HCT116 (cell line): ENCODE measurements at regions not wholly inside any gene's neighbourhood (a gene's known extent, or its start where the extent isn't known, plus 50 kb on each side); places are given as distances from the start of the nearest gene placed in this dataset.
"Not testable (repeated sequence)": the region's sequence is repeated elsewhere in the genome, so short reads cannot be mapped to it uniquely, and the experiment has no call there.

Experiments
- ATAC-seq: fragments of 200-7000 bp; cut with Tn5 transposase; 2 replicates; pipeline ENCODE4 v1.9.1; 2020; ENCODE audit warnings: mild to moderate bottlenecking, moderate library complexity
- BruUV-seq: library from RNA; stranded (reverse); fragments of 400-500 nt; replicated peaks from 2 replicates; lab custom pipeline; 2021; lab: Mats Ljungman, UMichigan
- CTCF ChIA-PET: fragments of 300-600 bp; sonication (Branson Sonifier 250); formaldehyde crosslinking; loops from one replicate; lab custom pipeline; 2021; ENCODE audit warnings: antibody characterized with exemption; lab: Charles Lee
- POLR2A ChIA-PET: fragments of 300-600, 350-600 bp; sonication (Branson Sonifier 250); formaldehyde crosslinking; loops from one replicate; lab custom pipeline; 2021; ENCODE audit warnings: antibody characterized with exemption; lab: Charles Lee
- RAD21 ChIA-PET, 2 experiments: fragments of 300-600 bp; sonication (Branson Sonifier 250); formaldehyde crosslinking; loops; one replicate each; lab custom pipeline; 2023; ENCODE audit warnings: low total read pairs in 2 of 2; ENCODE audit not compliant: uncharacterized antibody in 2 of 2, unreplicated experiment in 2 of 2, low non-redundant PET in 1 of 2; lab: Charles Lee
- DNase-seq: peaks from one replicate; pipeline ENCODE4 v3.0.0-alpha.2; 2010; ENCODE audit warnings: low read depth, low spot score
- H2AFZ ChIP-seq: fragments of 200-600 bp; shearing (Covaris generic), sonication (generic); 2 replicates; pipeline ENCODE4 v1.6.1; 2017; ENCODE audit warnings: low read depth, mixed run types, mixed read lengths, antibody characterized with exemption, low read length; ENCODE audit not compliant: poor library complexity, severe bottlenecking
- H3K27ac ChIP-seq: 2 replicates; pipeline ENCODE4 v1.5.1; 2012; ENCODE audit warnings: low read depth, low read length
- H3K27me3 ChIP-seq: fragments of 200-600 bp; sonication (generic); 2 replicates; pipeline ENCODE4 v1.6.1; 2016; ENCODE audit warnings: mixed run types, low read length, mixed read lengths; ENCODE audit not compliant: insufficient read depth
- H3K36me3 ChIP-seq, 2 experiments: fragments of 200-500 bp in 1 of 2; fragments of 200-600 bp in 1 of 2; sonication (Bioruptor generic) in 1 of 2; sonication (generic) in 1 of 2; 2 replicates each; pipeline versions ENCODE4 v1.5.1 to v1.6.1; 2014 to 2016; ENCODE audit warnings: low read length in 2 of 2, inconsistent platforms in 1 of 2, mixed read lengths in 1 of 2, mixed run types in 1 of 2; ENCODE audit not compliant: insufficient read depth in 2 of 2, control insufficient read depth in 1 of 2
- H3K4me1 ChIP-seq, 2 experiments: fragments of 200-600 bp in 1 of 2; sonication (generic) in 1 of 2; 2 replicates each; pipeline versions ENCODE4 v1.5.1 to v1.6.1; 2012 to 2017; ENCODE audit warnings: low read length in 2 of 2, inconsistent platforms in 1 of 2, mild to moderate bottlenecking in 1 of 2, mixed read lengths in 1 of 2, mixed run types in 1 of 2, moderate library complexity in 1 of 2; ENCODE audit not compliant: insufficient read depth in 2 of 2, control insufficient read depth in 1 of 2
- H3K4me2 ChIP-seq: fragments of 200-600 bp; sonication (generic); 2 replicates; pipeline ENCODE4 v1.6.1; 2017; ENCODE audit warnings: mixed run types, low read length, mixed read lengths
- H3K4me3 ChIP-seq, 2 experiments: fragments of 200-600 bp in 1 of 2; sonication (generic) in 1 of 2; replicated peaks in 1 of 2; 2 replicates each; pipeline ENCODE4 v1.5.1; 2011 to 2016; ENCODE audit warnings: low read length in 2 of 2, control low read depth in 1 of 2, low read depth in 1 of 2, mild to moderate bottlenecking in 1 of 2, mixed read lengths in 1 of 2, mixed run types in 1 of 2
- H3K79me2 ChIP-seq: fragments of 200-600 bp; sonication (generic); 2 replicates; pipeline ENCODE4 v1.6.1; 2017; ENCODE audit warnings: mild to moderate bottlenecking, mixed run types, low read length, moderate library complexity, mixed read lengths; ENCODE audit not compliant: insufficient read depth
- H3K9ac ChIP-seq: fragments of 200-600 bp; sonication (generic); 2 replicates; pipeline ENCODE4 v1.6.1; 2016; ENCODE audit warnings: low read length, mixed read lengths
- H3K9me2 ChIP-seq: fragments of 200-600 bp; sonication (generic), shearing (Covaris generic); 2 replicates; pipeline ENCODE4 v1.6.1; 2017; ENCODE audit warnings: mixed run types, mild to moderate bottlenecking, moderate library complexity; ENCODE audit not compliant: insufficient read depth
- H3K9me3 ChIP-seq, 2 experiments: fragments of 200-500 bp in 1 of 2; fragments of 200-600 bp in 1 of 2; sonication (Bioruptor generic) in 1 of 2; sonication (generic) in 1 of 2; 2 replicates each; pipeline ENCODE4 v1.6.1; 2014 to 2017; ENCODE audit warnings: low read length in 2 of 2, mixed read lengths in 2 of 2, inconsistent platforms in 1 of 2, low read depth in 1 of 2, mild to moderate bottlenecking in 1 of 2, mixed run types in 1 of 2, moderate library complexity in 1 of 2; ENCODE audit not compliant: control insufficient read depth in 1 of 2, insufficient read depth in 1 of 2
- H4K20me1 ChIP-seq: fragments of 200-600 bp; sonication (generic), shearing (Covaris generic); 2 replicates; pipeline ENCODE4 v1.6.1; 2017; ENCODE audit warnings: mixed run types, mild to moderate bottlenecking, moderate library complexity; ENCODE audit not compliant: insufficient read depth
- FOSL1 ChIP-seq: IDR thresholded peaks from 2 replicates; pipeline ENCODE4 v1.6.1; 2012; ENCODE audit warnings: low read depth
- ZBTB33 ChIP-seq: IDR thresholded peaks from 2 replicates; pipeline ENCODE4 v1.6.1; 2011; ENCODE audit warnings: mild to moderate bottlenecking, low read length, moderate library complexity; ENCODE audit not compliant: insufficient replicate concordance; ENCODE audit errors: extremely low read depth
- ZNF274 ChIP-seq: fragments of 200-500 bp; sonication (Bioruptor generic); IDR thresholded peaks from 2 replicates; pipeline ENCODE4 v1.6.1; 2014; ENCODE audit warnings: mild to moderate bottlenecking, low read depth, low read length, inconsistent platforms
- intact Hi-C: fragments of 100-400 bp; cut with micrococcal nuclease; formaldehyde crosslinking; loops from 2 replicates; pipeline ENCODE4 v1.10.0; 2022

GRCh38 chr7:153110606-153111005, 351.1 kb downstream of the ACTR3B start:
- ChIA-PET CTCF (no interaction called here), POLR2A (no interaction called here), RAD21 (no interaction called here)
- DNase-seq (no peak), ATAC-seq (no peak)
- intact Hi-C loops, result no loop called here
- no peak for TF ChIP-seq ZBTB33
- TF ChIP-seq FOSL1, result no peak
- TF ChIP-seq ZNF274, result no peak
- Histone ChIP-seq H3K36me3 (no peaks in the 10 kb centered on the region), H3K9me2 (no peaks in the 10 kb centered on the region), H3K27me3 (peaks cover 16% of the 10 kb centered on the region; the same call in 1 of the 2 replicates), H3K4me3 (no peak overlapping the region), H2AFZ (no peak overlapping the region), H3K9me3 (no peaks in the 10 kb centered on the region), H4K20me1 (no peaks in the 10 kb centered on the region), H3K27ac (no peak overlapping the region), H3K79me2 (no peaks in the 10 kb centered on the region), H3K4me2 (no peak overlapping the region), H3K9ac (no peak overlapping the region), H3K4me1 (no peaks in the 10 kb centered on the region)
- no TSS peak for BruUV-seq

GRCh38 chr7:153122255-153122654, 362.7 kb downstream of the ACTR3B start:
- CTCF ChIA-PET, result interaction anchor here (1.3 kb wide), 1 partner anchor 19 kb away, joined by 3 read pairs; no protein-coding TSS in a partner anchor
- H3K4me2 ChIP-seq, H3K27me3 ChIP-seq, POLR2A ChIA-PET, H3K27ac ChIP-seq, H3K9me2 ChIP-seq, BruUV-seq, H3K4me1 ChIP-seq, H2AFZ ChIP-seq, RAD21 ChIA-PET, ATAC-seq, DNase-seq, H4K20me1 ChIP-seq, H3K4me3 ChIP-seq, H3K9me3 ChIP-seq, H3K9ac ChIP-seq, H3K36me3 ChIP-seq, H3K79me2 ChIP-seq, intact Hi-C loops: not testable (repeated sequence)
